ENCODE measurements at regions not wholly inside any gene's neighbourhood (a gene's known extent, or its start where the extent isn't known, plus 50 kb on each side); places are given as distances from the start of the nearest gene placed in this dataset.

DNA sequence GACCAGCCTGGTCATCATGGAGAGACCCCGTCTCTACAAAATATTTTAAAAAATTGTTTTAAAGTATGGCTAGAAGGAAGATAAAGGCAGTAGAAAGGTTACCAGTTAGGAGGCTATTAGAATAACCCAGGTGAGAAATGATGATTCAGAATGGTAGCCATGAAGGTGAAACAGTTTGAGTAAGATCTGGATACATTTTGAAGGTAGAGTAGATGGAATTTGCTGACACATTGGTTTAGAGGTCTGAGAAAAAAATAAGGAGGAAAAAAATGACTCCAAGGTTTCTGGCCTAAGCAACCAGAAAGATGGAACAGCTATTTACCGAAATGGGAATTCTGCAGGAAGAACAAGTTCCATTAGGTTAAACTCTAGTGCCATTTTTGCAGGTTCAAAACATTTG, 167.9 kb upstream of the TAB2 start:
- FAIRE-seq, result no peak
- H2AK5ac ChIP-seq (ENCODE audit: low read depth, low read length), result no peak overlapping the region
- no peak overlapping the region for H2BK5ac ChIP-seq (ENCODE audit: low read depth, low read length)
- 90% methylated on average over 2 of the region's 2 CpGs; no CpG with 5 or more reads in 1 of the 2 experiments for WGBS, 2 experiments (ENCODE audit: extremely low coverage in 1 of 2, insufficient coverage in 1 of 2, insufficient read length in 1 of 2, insufficient replicate concordance in 2 of 2, low coverage in 1 of 2, low lambda C conversion rate in 2 of 2, missing lambda C conversion rate in 1 of 2)
- no peak overlapping the region for H3K18ac ChIP-seq (ENCODE audit: extremely low read depth, low read length)
- no peaks in the 10 kb centered on the region for H4K20me1 ChIP-seq (replicated peaks in 1 of 2; ENCODE audit: control insufficient read depth in 1 of 2, insufficient read depth in 2 of 2, low read length in 2 of 2)
- CTCF ChIA-PET (ENCODE audit: partially characterized antibody), result no interaction called here
- no peaks in the 10 kb centered on the region for H3K79me2 ChIP-seq (ENCODE audit: control insufficient read depth in 1 of 2, insufficient read depth in 2 of 2, low read length in 2 of 2)
- no peak overlapping the region for H3K4me3 ChIP-seq (ENCODE audit: extremely low read depth in 1 of 4, insufficient read depth in 2 of 4, low read depth in 3 of 4, low read length in 4 of 4)
- no peak overlapping the region for H2BK15ac ChIP-seq (ENCODE audit: low read length)
- H3K4me2 ChIP-seq (ENCODE audit: insufficient read depth in 1 of 2, low read depth in 2 of 2, low read length in 2 of 2), result no peak overlapping the region
- no peak overlapping the region for H3K4ac ChIP-seq (replicated peaks; ENCODE audit: insufficient read length, low read depth, low read length)
- no peak overlapping the region for H3K27ac ChIP-seq (ENCODE audit: low read depth, low read length)
- H3K9ac ChIP-seq (replicated peaks in 1 of 4; ENCODE audit: extremely low read depth in 1 of 4, low read depth in 3 of 4, low read length in 3 of 4), result no peak overlapping the region
- no peak overlapping the region for H3K56ac ChIP-seq (replicated peaks; ENCODE audit: insufficient read length, low read depth, low read length)
- no peak overlapping the region for H2BK12ac ChIP-seq (ENCODE audit: low read depth, low read length)
- H2AFZ ChIP-seq (ENCODE audit: low read length), result no peak overlapping the region
- no peaks in the 10 kb centered on the region for H3K36me3 ChIP-seq (ENCODE audit: control insufficient read depth in 2 of 4, insufficient read depth in 4 of 4, low read length in 3 of 4)
- no peaks in the 10 kb centered on the region for H3K9me3 ChIP-seq (ENCODE audit: insufficient read depth in 2 of 2, low read depth in 1 of 2, low read length in 1 of 2)
- no peak overlapping the region for H4K8ac ChIP-seq (ENCODE audit: extremely low read depth, insufficient read depth, low read length)
- no peak overlapping the region for H3K14ac ChIP-seq (ENCODE audit: insufficient read length)
- no peaks in the 10 kb centered on the region for H3K79me1 ChIP-seq (ENCODE audit: low read depth, low read length)
- no peak overlapping the region for H4K91ac ChIP-seq (replicated peaks; ENCODE audit: insufficient read length, low read length)
- no peak overlapping the region for H2BK120ac ChIP-seq (replicated peaks; ENCODE audit: low read depth, low read length)
- no peaks in the 10 kb centered on the region for H3K27me3 ChIP-seq (replicated peaks in 1 of 4; ENCODE audit: control insufficient read depth in 3 of 4, extremely low read depth in 1 of 4, insufficient read depth in 3 of 4, low read length in 3 of 4)
- no peaks in the 10 kb centered on the region for H3K4me1 ChIP-seq (replicated peaks in 1 of 4; ENCODE audit: control insufficient read depth in 3 of 4, insufficient read depth in 4 of 4, low read length in 3 of 4)
- H3K23me2 ChIP-seq (ENCODE audit: low read depth, low read length), result no peaks in the 10 kb centered on the region
- no peak overlapping the region for H2BK20ac ChIP-seq (ENCODE audit: low read length)
- DNase-seq (ENCODE audit: low read depth in 1 of 2, low spot score in 2 of 2), result no peak
- no peak for TF ChIP-seq POU5F1 (IDR thresholded peaks at IDR 0.05; ENCODE audit: low read depth, low read length)
- no peak for TF ChIP-seq SP1 (IDR thresholded peaks at IDR 0.05; ENCODE audit: low read depth, low read length)
- no peak for TF ChIP-seq SIN3A (conservative IDR thresholded peaks at IDR 0.05 in 1 of 2, IDR thresholded peaks at IDR 0.05 in 1 of 2; ENCODE audit: low read depth in 1 of 2, low read length in 2 of 2)
- no peak for TF ChIP-seq ZNF274 (IDR thresholded peaks at IDR 0.05; ENCODE audit: borderline replicate concordance, extremely low read depth, low read length)
- TF ChIP-seq CHD1 (IDR thresholded peaks at IDR 0.05; ENCODE audit: low read depth, low read length), result no peak
- TF ChIP-seq PHF8 (conservative IDR thresholded peaks at IDR 0.05; ENCODE audit: low read depth, low read length), result no peak
- TF ChIP-seq RXRA (IDR thresholded peaks at IDR 0.05; ENCODE audit: insufficient read depth, low read depth, low read length), result no peak
- no peak for TF ChIP-seq FOSL1 (IDR thresholded peaks at IDR 0.05; ENCODE audit: insufficient read depth, low read depth, low read length)
- TF ChIP-seq SIRT6 (IDR thresholded peaks at IDR 0.05; ENCODE audit: low read length), result no peak
- no peak for TF ChIP-seq SAP30 (IDR thresholded peaks at IDR 0.05; ENCODE audit: insufficient read depth, insufficient replicate concordance, low read length)
- H3K23ac ChIP-seq (ENCODE audit: insufficient read length), result no peak overlapping the region
- POLR2A ChIA-PET (ENCODE audit: partially characterized antibody), result no interaction called here
- H4K5ac ChIP-seq (ENCODE audit: insufficient read length, low read depth, low read length), result no peak overlapping the region

All from H1 (cell line).